SH-SY5Y (cell line): ENCODE measurements at regions not wholly inside any gene's neighbourhood (a gene's known extent, or its start where the extent isn't known, plus 50 kb on each side); places are given as distances from the start of the nearest gene placed in this dataset.

ENCODE experiments used
- GATA2 ChIP-seq: IDR thresholded peaks from 2 replicates; pipeline ENCODE4 v1.6.1; 2011; ENCODE audit warnings: mild to moderate bottlenecking, low read depth, low read length
- GATA3 ChIP-seq: IDR thresholded peaks from 2 replicates; pipeline ENCODE4 v1.6.1; 2011; ENCODE audit warnings: low read depth, mild to moderate bottlenecking, low read length, moderate library complexity

DNA sequence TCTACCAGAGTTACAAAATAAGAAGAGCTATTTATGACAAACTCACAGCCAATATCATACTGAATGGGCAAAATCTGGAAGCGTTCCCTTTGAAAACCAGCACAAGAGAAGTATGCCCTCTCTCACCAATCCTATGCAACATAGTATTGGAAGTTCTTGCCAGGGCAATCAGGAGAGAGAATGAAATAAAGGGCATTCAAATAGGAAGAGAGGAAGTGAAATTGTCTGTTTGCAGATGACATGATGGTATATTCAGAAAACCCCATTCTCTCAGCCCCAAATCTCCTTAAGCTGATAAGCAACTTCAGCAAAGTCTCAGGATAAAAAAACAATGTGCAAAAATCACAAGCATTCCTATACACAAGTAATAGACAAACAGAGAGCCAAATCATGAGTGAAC, 1169.5 kb downstream of the AMY1C start:
- TF ChIP-seq GATA3 (no peak), GATA2 (no peak)
